A673 (cell line): ENCODE measurements at regions not wholly inside any gene's neighbourhood (a gene's known extent, or its start where the extent isn't known, plus 50 kb on each side); places are given as distances from the start of the nearest gene placed in this dataset.

Source experiments
- EZH2 ChIP-seq: fragments of 200-600 bp; sonication (generic); IDR thresholded peaks from 2 replicates; pipeline ENCODE4 v1.6.1; 2017; ENCODE audit warnings: borderline replicate concordance, low read depth, mild to moderate bottlenecking, mixed read lengths, antibody characterized with exemption, low read length; ENCODE audit not compliant: poor library complexity, severe bottlenecking
- TF ChIP-seq, protein P1 (sequence below): fragments of 300-800, 200-600 bp; sonication (generic); conservative IDR thresholded peaks from 2 replicates; pipeline ENCODE4 v1.5.1; 2017; ENCODE audit warnings: low read depth, mild to moderate bottlenecking, antibody characterized with exemption, low read length, moderate library complexity, mixed read lengths

DNA sequence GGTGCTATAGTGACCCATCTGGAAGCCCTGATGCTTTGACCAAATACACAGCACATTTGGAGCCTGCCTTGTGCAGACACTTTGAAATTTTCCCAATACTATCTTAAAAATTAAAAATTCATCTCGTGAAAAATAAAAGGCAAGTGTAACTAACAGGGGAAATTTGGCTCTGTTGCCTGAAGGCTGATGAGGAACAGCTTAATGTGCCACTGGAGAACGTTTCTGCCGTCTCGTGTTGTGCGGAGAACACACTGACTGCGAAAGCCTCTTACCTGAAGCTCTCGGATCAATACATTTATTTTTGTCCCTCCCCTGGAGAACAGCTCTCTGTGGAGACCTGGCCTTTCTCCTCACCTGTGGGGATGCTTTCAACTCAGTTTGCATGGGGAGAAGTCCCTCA, 77.2 kb upstream of the CHST15 start:
- TF ChIP-seq, protein P1, sequence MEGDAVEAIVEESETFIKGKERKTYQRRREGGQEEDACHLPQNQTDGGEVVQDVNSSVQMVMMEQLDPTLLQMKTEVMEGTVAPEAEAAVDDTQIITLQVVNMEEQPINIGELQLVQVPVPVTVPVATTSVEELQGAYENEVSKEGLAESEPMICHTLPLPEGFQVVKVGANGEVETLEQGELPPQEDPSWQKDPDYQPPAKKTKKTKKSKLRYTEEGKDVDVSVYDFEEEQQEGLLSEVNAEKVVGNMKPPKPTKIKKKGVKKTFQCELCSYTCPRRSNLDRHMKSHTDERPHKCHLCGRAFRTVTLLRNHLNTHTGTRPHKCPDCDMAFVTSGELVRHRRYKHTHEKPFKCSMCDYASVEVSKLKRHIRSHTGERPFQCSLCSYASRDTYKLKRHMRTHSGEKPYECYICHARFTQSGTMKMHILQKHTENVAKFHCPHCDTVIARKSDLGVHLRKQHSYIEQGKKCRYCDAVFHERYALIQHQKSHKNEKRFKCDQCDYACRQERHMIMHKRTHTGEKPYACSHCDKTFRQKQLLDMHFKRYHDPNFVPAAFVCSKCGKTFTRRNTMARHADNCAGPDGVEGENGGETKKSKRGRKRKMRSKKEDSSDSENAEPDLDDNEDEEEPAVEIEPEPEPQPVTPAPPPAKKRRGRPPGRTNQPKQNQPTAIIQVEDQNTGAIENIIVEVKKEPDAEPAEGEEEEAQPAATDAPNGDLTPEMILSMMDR = no peak
- no peak for TF ChIP-seq EZH2
